Osteoblast (primary cell): ENCODE measurements at regions not wholly inside any gene's neighbourhood (a gene's known extent, or its start where the extent isn't known, plus 50 kb on each side); places are given as distances from the start of the nearest gene placed in this dataset.
"Not testable (repeated sequence)": the region's sequence is repeated elsewhere in the genome, so short reads cannot be mapped to it uniquely, and the experiment has no call there.

ENCODE experiments used
- DNase-seq: peaks from one replicate; pipeline ENCODE4 v3.0.0; 2011; ENCODE audit warnings: low spot score, mixed read lengths; ENCODE audit not compliant: insufficient read length; ENCODE audit errors: missing footprints
- H2AFZ ChIP-seq: 2 replicates; pipeline ENCODE4 v1.6.0; 2011; ENCODE audit warnings: mild to moderate bottlenecking, low read length
- H3K27ac ChIP-seq: 2 replicates; pipeline ENCODE4 v1.5.1; 2011; ENCODE audit warnings: mild to moderate bottlenecking, low read depth, low read length, moderate library complexity
- H3K27me3 ChIP-seq: 2 replicates; pipeline ENCODE4 v1.6.0; 2012; ENCODE audit warnings: mild to moderate bottlenecking, control low read depth, inconsistent platforms, low read length, moderate library complexity; ENCODE audit not compliant: insufficient read depth
- H3K36me3 ChIP-seq: 2 replicates; pipeline ENCODE4 v1.5.1; 2011; ENCODE audit warnings: mild to moderate bottlenecking, low read length, control low read depth, moderate library complexity; ENCODE audit not compliant: insufficient read depth
- H3K4me1 ChIP-seq: 2 replicates; pipeline ENCODE4 v1.5.1; 2011; ENCODE audit warnings: mild to moderate bottlenecking, low read length, control low read depth, moderate library complexity; ENCODE audit not compliant: insufficient read depth
- H3K4me2 ChIP-seq: 2 replicates; pipeline ENCODE4 v1.6.0; 2011; ENCODE audit warnings: mild to moderate bottlenecking, low read length; ENCODE audit not compliant: insufficient read depth
- H3K4me3 ChIP-seq: fragments of 200-600 bp; sonication (generic); 3 replicates; pipeline ENCODE4 v1.5.1; 2012; ENCODE audit warnings: mild to moderate bottlenecking, low read length, inconsistent platforms; ENCODE audit not compliant: insufficient read depth
- H3K79me2 ChIP-seq: 2 replicates; pipeline ENCODE4 v1.6.0; 2012; ENCODE audit warnings: mild to moderate bottlenecking, low read length, control low read depth, inconsistent platforms; ENCODE audit not compliant: insufficient read depth
- H3K9me3 ChIP-seq: 2 replicates; pipeline ENCODE4 v1.5.1; 2011; ENCODE audit warnings: low read depth, low read length, control low read depth
- H4K20me1 ChIP-seq: 2 replicates; pipeline ENCODE4 v1.6.0; 2012; ENCODE audit warnings: mild to moderate bottlenecking, low read length, control low read depth; ENCODE audit not compliant: insufficient read depth
- CTCF ChIP-seq: IDR thresholded peaks from 2 replicates; pipeline ENCODE4 v1.5.1; 2011; ENCODE audit warnings: mild to moderate bottlenecking, low read depth, low read length, moderate library complexity; ENCODE audit errors: extremely low read depth

- DNase-seq = no peak
- no peak for TF ChIP-seq CTCF
- H3K27ac ChIP-seq = no peak overlapping the region
- no peaks in the 10 kb centered on the region for H3K9me3 ChIP-seq
- H3K79me2 ChIP-seq = no peaks in the 10 kb centered on the region
- H3K27me3 ChIP-seq = no peaks in the 10 kb centered on the region
- peaks cover 4% of the 10 kb centered on the region for H3K4me1 ChIP-seq
- no peaks in the 10 kb centered on the region for H3K36me3 ChIP-seq
- H3K4me3 ChIP-seq = no peak overlapping the region
- no peaks in the 10 kb centered on the region for H4K20me1 ChIP-seq
- no peak overlapping the region for H3K4me2 ChIP-seq
- H2AFZ ChIP-seq = no peak overlapping the region
Observed at GRCh38 chr4:17012451-17012850, 114.0 kb upstream of the LDB2 start.

GRCh38 chr4:17010426-17011087, 112.1 kb upstream of the LDB2 start:
- Histone ChIP-seq H3K9me3 (no peaks in the 10 kb centered on the region), H3K4me3 (no peak overlapping the region), H3K4me2 (no peak overlapping the region), H2AFZ (no peak overlapping the region), H3K79me2 (no peaks in the 10 kb centered on the region), H3K27ac (no peak overlapping the region), H3K4me1 (peaks cover 4% of the 10 kb centered on the region), H3K27me3 (no peaks in the 10 kb centered on the region), H3K36me3 (no peaks in the 10 kb centered on the region), H4K20me1 (no peaks in the 10 kb centered on the region)
- no peak for DNase-seq
- no peak for TF ChIP-seq CTCF

- H3K4me3 ChIP-seq = no peak overlapping the region
- no peak for DNase-seq
- H3K9me3 ChIP-seq = no peaks in the 10 kb centered on the region
- H2AFZ ChIP-seq = no peak overlapping the region
- no peaks in the 10 kb centered on the region for H3K79me2 ChIP-seq
- no peak overlapping the region for H3K4me2 ChIP-seq
- TF ChIP-seq CTCF = no peak
- H4K20me1 ChIP-seq = no peaks in the 10 kb centered on the region
- H3K27ac ChIP-seq = no peak overlapping the region
- H3K36me3 ChIP-seq = no peaks in the 10 kb centered on the region
- peaks cover 4% of the 10 kb centered on the region for H3K4me1 ChIP-seq
- H3K27me3 ChIP-seq = no peaks in the 10 kb centered on the region
Observed at GRCh38 chr4:17009871-17010367, 111.5 kb upstream of the LDB2 start.

- Histone ChIP-seq H3K27ac (no peak overlapping the region), H3K79me2 (no peaks in the 10 kb centered on the region), H3K27me3 (no peaks in the 10 kb centered on the region), H3K4me2 (no peak overlapping the region), H3K36me3 (no peaks in the 10 kb centered on the region), H3K4me1 (peaks cover 4% of the 10 kb centered on the region), H3K9me3 (no peaks in the 10 kb centered on the region), H3K4me3 (no peak overlapping the region), H2AFZ (no peak overlapping the region), H4K20me1 (no peaks in the 10 kb centered on the region)
- DNase-seq = no peak
- TF ChIP-seq CTCF = no peak
Observed at GRCh38 chr4:17008834-17009345, 110.4 kb upstream of the LDB2 start.

GRCh38 chr4:17003606-17004392, 105.4 kb upstream of the LDB2 start:
- not testable (repeated sequence) for H3K4me1 ChIP-seq, DNase-seq, H3K27me3 ChIP-seq

More at GRCh38 chr4:17003606-17004392, 105.4 kb upstream of the LDB2 start:
- not testable (repeated sequence) for H3K27ac ChIP-seq, H3K4me2 ChIP-seq, H3K79me2 ChIP-seq, H3K36me3 ChIP-seq, H4K20me1 ChIP-seq, H2AFZ ChIP-seq, H3K4me3 ChIP-seq, H3K9me3 ChIP-seq
